Activated naive CD4-positive, alpha-beta T cell treated with anti-CD3 and anti-CD28 coated beads, Interleukin-2, amount 50 U/mL, for 24 hours (primary cell): ENCODE measurements at regions not wholly inside any gene's neighbourhood (a gene's known extent, or its start where the extent isn't known, plus 50 kb on each side); places are given as distances from the start of the nearest gene placed in this dataset.

Experiments
- H3K27ac Mint-ChIP-seq: one replicate; pipeline ENCODE4 v1.8.0; 2021; ENCODE audit warnings: mild to moderate bottlenecking, mixed read lengths
- H3K27me3 Mint-ChIP-seq: one replicate; pipeline ENCODE4 v1.8.0; 2021; ENCODE audit warnings: mixed read lengths
- H3K36me3 Mint-ChIP-seq: one replicate; pipeline ENCODE4 v1.8.0; 2021; ENCODE audit warnings: mixed read lengths
- H3K4me1 Mint-ChIP-seq: one replicate; pipeline ENCODE4 v1.8.0; 2021; ENCODE audit warnings: mixed read lengths
- H3K4me3 Mint-ChIP-seq: one replicate; pipeline ENCODE4 v1.8.0; 2021; ENCODE audit warnings: mild to moderate bottlenecking, mixed read lengths
- H3K9me3 Mint-ChIP-seq: one replicate; pipeline ENCODE4 v1.8.0; 2021; ENCODE audit warnings: mixed read lengths

- no peak overlapping the region for H3K4me3 Mint-ChIP-seq
- peaks cover 2% of the 10 kb centered on the region for H3K27me3 Mint-ChIP-seq
- no peaks in the 10 kb centered on the region for H3K4me1 Mint-ChIP-seq
- no peaks in the 10 kb centered on the region for H3K9me3 Mint-ChIP-seq
- H3K27ac Mint-ChIP-seq = no peak overlapping the region
- H3K36me3 Mint-ChIP-seq = no peaks in the 10 kb centered on the region
Measured at GRCh38 chr3:106715286-106715685, 662.0 kb upstream of the CCDC54 start.

- H3K9me3 Mint-ChIP-seq = no peaks in the 10 kb centered on the region
- peaks cover 2% of the 10 kb centered on the region for H3K27me3 Mint-ChIP-seq
- no peaks in the 10 kb centered on the region for H3K36me3 Mint-ChIP-seq
- no peak overlapping the region for H3K27ac Mint-ChIP-seq
- H3K4me1 Mint-ChIP-seq = no peaks in the 10 kb centered on the region
- no peak overlapping the region for H3K4me3 Mint-ChIP-seq
Measured at GRCh38 chr3:106717178-106717780, 660.0 kb upstream of the CCDC54 start.

- H3K9me3 Mint-ChIP-seq = no peaks in the 10 kb centered on the region
- no peaks in the 10 kb centered on the region for H3K4me1 Mint-ChIP-seq
Measured at GRCh38 chr3:106719077-106719476, 658.2 kb upstream of the CCDC54 start.

GRCh38 chr3:106719583-106719982 is 657.7 kb upstream of the CCDC54 start:
- H3K9me3 Mint-ChIP-seq = no peaks in the 10 kb centered on the region
- H3K4me3 Mint-ChIP-seq = no peak overlapping the region
- H3K27ac Mint-ChIP-seq = no peak overlapping the region
- H3K36me3 Mint-ChIP-seq = no peaks in the 10 kb centered on the region
- no peaks in the 10 kb centered on the region for H3K4me1 Mint-ChIP-seq
- H3K27me3 Mint-ChIP-seq = peaks cover 2% of the 10 kb centered on the region

More at GRCh38 chr3:106719077-106719476, 658.2 kb upstream of the CCDC54 start:
- Mint-ChIP-seq H3K27ac (no peak overlapping the region), H3K36me3 (no peaks in the 10 kb centered on the region), H3K4me3 (no peak overlapping the region), H3K27me3 (peaks cover 2% of the 10 kb centered on the region)

- H3K27ac Mint-ChIP-seq = no peak overlapping the region
- no peak overlapping the region for H3K4me3 Mint-ChIP-seq
- no peaks in the 10 kb centered on the region for H3K9me3 Mint-ChIP-seq
- H3K4me1 Mint-ChIP-seq = no peaks in the 10 kb centered on the region
- H3K36me3 Mint-ChIP-seq = no peaks in the 10 kb centered on the region
- peaks cover 2% of the 10 kb centered on the region for H3K27me3 Mint-ChIP-seq
Measured at GRCh38 chr3:106720510-106720909, 656.7 kb upstream of the CCDC54 start.

- H3K27ac Mint-ChIP-seq = no peak overlapping the region
- no peaks in the 10 kb centered on the region for H3K36me3 Mint-ChIP-seq
- peaks cover 1% of the 10 kb centered on the region for H3K27me3 Mint-ChIP-seq
- no peak overlapping the region for H3K4me3 Mint-ChIP-seq
- H3K4me1 Mint-ChIP-seq = no peaks in the 10 kb centered on the region
- H3K9me3 Mint-ChIP-seq = no peaks in the 10 kb centered on the region
Measured at GRCh38 chr3:106725566-106725965, 651.7 kb upstream of the CCDC54 start.

- H3K27me3 Mint-ChIP-seq = peaks cover 1% of the 10 kb centered on the region
- H3K36me3 Mint-ChIP-seq = no peaks in the 10 kb centered on the region
- no peaks in the 10 kb centered on the region for H3K4me1 Mint-ChIP-seq
- no peaks in the 10 kb centered on the region for H3K9me3 Mint-ChIP-seq
- no peak overlapping the region for H3K4me3 Mint-ChIP-seq
- H3K27ac Mint-ChIP-seq = no peak overlapping the region
Measured at GRCh38 chr3:106728315-106729098, 648.7 kb upstream of the CCDC54 start.

- no peak overlapping the region for H3K27ac Mint-ChIP-seq
- H3K4me1 Mint-ChIP-seq = no peaks in the 10 kb centered on the region
- H3K9me3 Mint-ChIP-seq = no peaks in the 10 kb centered on the region
- no peak overlapping the region for H3K4me3 Mint-ChIP-seq
- H3K27me3 Mint-ChIP-seq = peaks cover 1% of the 10 kb centered on the region
- H3K36me3 Mint-ChIP-seq = no peaks in the 10 kb centered on the region
Measured at GRCh38 chr3:106729481-106729880, 647.8 kb upstream of the CCDC54 start.

- H3K27me3 Mint-ChIP-seq = peaks cover 1% of the 10 kb centered on the region
- H3K9me3 Mint-ChIP-seq = no peaks in the 10 kb centered on the region
- H3K4me1 Mint-ChIP-seq = no peaks in the 10 kb centered on the region
- no peaks in the 10 kb centered on the region for H3K36me3 Mint-ChIP-seq
- no peak overlapping the region for H3K4me3 Mint-ChIP-seq
- H3K27ac Mint-ChIP-seq = no peak overlapping the region
Measured at GRCh38 chr3:106731230-106731629, 646.0 kb upstream of the CCDC54 start.

- Mint-ChIP-seq H3K4me3 (no peak overlapping the region), H3K36me3 (no peaks in the 10 kb centered on the region), H3K9me3 (no peaks in the 10 kb centered on the region), H3K4me1 (no peaks in the 10 kb centered on the region), H3K27ac (no peak overlapping the region), H3K27me3 (no peaks in the 10 kb centered on the region)
Measured at GRCh38 chr3:106734712-106735111, 642.5 kb upstream of the CCDC54 start.

GRCh38 chr3:106737265-106737664 is 640.0 kb upstream of the CCDC54 start:
- H3K9me3 Mint-ChIP-seq = no peaks in the 10 kb centered on the region
- no peaks in the 10 kb centered on the region for H3K4me1 Mint-ChIP-seq
- peaks cover 1% of the 10 kb centered on the region for H3K27me3 Mint-ChIP-seq
- no peak overlapping the region for H3K4me3 Mint-ChIP-seq
- no peak overlapping the region for H3K27ac Mint-ChIP-seq
- no peaks in the 10 kb centered on the region for H3K36me3 Mint-ChIP-seq

- no peak overlapping the region for H3K4me3 Mint-ChIP-seq
- no peak overlapping the region for H3K27ac Mint-ChIP-seq
- peaks cover 2% of the 10 kb centered on the region for H3K27me3 Mint-ChIP-seq
- H3K9me3 Mint-ChIP-seq = no peaks in the 10 kb centered on the region
- no peaks in the 10 kb centered on the region for H3K36me3 Mint-ChIP-seq
- no peaks in the 10 kb centered on the region for H3K4me1 Mint-ChIP-seq
Measured at GRCh38 chr3:106740116-106740515, 637.1 kb upstream of the CCDC54 start.

- Mint-ChIP-seq H3K9me3 (no peaks in the 10 kb centered on the region), H3K27me3 (peaks cover 1% of the 10 kb centered on the region), H3K4me1 (no peaks in the 10 kb centered on the region), H3K36me3 (no peaks in the 10 kb centered on the region), H3K4me3 (no peak overlapping the region), H3K27ac (no peak overlapping the region)
Measured at GRCh38 chr3:106745344-106746168, 631.7 kb upstream of the CCDC54 start.

- H3K27ac Mint-ChIP-seq = no peak overlapping the region
- H3K4me3 Mint-ChIP-seq = no peak overlapping the region
- peaks cover 1% of the 10 kb centered on the region for H3K27me3 Mint-ChIP-seq
- no peaks in the 10 kb centered on the region for H3K9me3 Mint-ChIP-seq
- H3K36me3 Mint-ChIP-seq = no peaks in the 10 kb centered on the region
- no peaks in the 10 kb centered on the region for H3K4me1 Mint-ChIP-seq
Measured at GRCh38 chr3:106746286-106746685, 631.0 kb upstream of the CCDC54 start.

- Mint-ChIP-seq H3K27me3 (no peaks in the 10 kb centered on the region), H3K27ac (no peak overlapping the region), H3K4me3 (no peak overlapping the region), H3K36me3 (no peaks in the 10 kb centered on the region), H3K4me1 (no peaks in the 10 kb centered on the region), H3K9me3 (peaks cover 12% of the 10 kb centered on the region)
Measured at GRCh38 chr3:106748472-106749262, 628.6 kb upstream of the CCDC54 start.
